ENCODE measurements at regions not wholly inside any gene's neighbourhood (a gene's known extent, or its start where the extent isn't known, plus 50 kb on each side); places are given as distances from the start of the nearest gene placed in this dataset.

GRCh38 chr5:114952876-114953275 lies 216.8 kb downstream of the TRIM36 start:
- no peak overlapping the region for H3K27ac Mint-ChIP-seq
- Histone ChIP-seq H3K4me3 (ENCODE audit: low read length) (no peak overlapping the region), H3K9me3 (ENCODE audit: control insufficient read depth, insufficient read depth, low read length) (no peaks in the 10 kb centered on the region), H3K36me3 (ENCODE audit: control insufficient read depth, insufficient read depth, low read length) (no peaks in the 10 kb centered on the region), H3K27me3 (ENCODE audit: control insufficient read depth, insufficient read depth, low read length) (no peaks in the 10 kb centered on the region), H3K4me1 (ENCODE audit: control insufficient read depth, insufficient read depth, low read length) (no peaks in the 10 kb centered on the region), H3K27ac (ENCODE audit: low read length) (no peak overlapping the region)
- no peaks in the 10 kb centered on the region for H3K27me3 Mint-ChIP-seq (ENCODE audit: low read depth in 2 of 2)
- H3K4me3 Mint-ChIP-seq = no peak overlapping the region
- H3K36me3 Mint-ChIP-seq = no peaks in the 10 kb centered on the region
- no peak for TF ChIP-seq CTCF (IDR thresholded peaks at IDR 0.05)
- ATAC-seq (no peak), DNase-seq (no peak)
- 64% methylated on average over 4 of the region's 5 CpGs for WGBS (ENCODE audit: insufficient coverage)
- intact Hi-C loops (cut with micrococcal nuclease) = no loop called here
- H3K4me1 Mint-ChIP-seq = no peaks in the 10 kb centered on the region
- H3K9me3 Mint-ChIP-seq = no peaks in the 10 kb centered on the region

- DNase-seq (no peak), ATAC-seq (no peak)
- no peak overlapping the region for H3K27ac Mint-ChIP-seq
- H3K4me1 ChIP-seq (ENCODE audit: control insufficient read depth, insufficient read depth, low read length) = no peaks in the 10 kb centered on the region
- intact Hi-C loops (cut with micrococcal nuclease) = no loop called here
- H3K9me3 Mint-ChIP-seq = no peaks in the 10 kb centered on the region
- H3K27ac ChIP-seq (ENCODE audit: low read length) = no peak overlapping the region
- H3K4me3 ChIP-seq (ENCODE audit: low read length) = no peak overlapping the region
- H3K9me3 ChIP-seq (ENCODE audit: control insufficient read depth, insufficient read depth, low read length) = no peaks in the 10 kb centered on the region
- H3K27me3 ChIP-seq (ENCODE audit: control insufficient read depth, insufficient read depth, low read length) = no peaks in the 10 kb centered on the region
- H3K4me1 Mint-ChIP-seq = no peaks in the 10 kb centered on the region
- H3K4me3 Mint-ChIP-seq = no peak overlapping the region
- no peaks in the 10 kb centered on the region for H3K27me3 Mint-ChIP-seq (ENCODE audit: low read depth in 2 of 2)
- no peaks in the 10 kb centered on the region for H3K36me3 Mint-ChIP-seq
- no peak for TF ChIP-seq CTCF (IDR thresholded peaks at IDR 0.05)
- no peaks in the 10 kb centered on the region for H3K36me3 ChIP-seq (ENCODE audit: control insufficient read depth, insufficient read depth, low read length)
Measured at GRCh38 chr5:114949756-114950155, 220.0 kb downstream of the TRIM36 start.

GRCh38 chr5:114948986-114949621 lies 220.6 kb downstream of the TRIM36 start:
- no peaks in the 10 kb centered on the region for H3K36me3 ChIP-seq (ENCODE audit: control insufficient read depth, insufficient read depth, low read length)
- no peak for TF ChIP-seq CTCF (IDR thresholded peaks at IDR 0.05)
- H3K9me3 ChIP-seq (ENCODE audit: control insufficient read depth, insufficient read depth, low read length) = no peaks in the 10 kb centered on the region
- H3K27me3 ChIP-seq (ENCODE audit: control insufficient read depth, insufficient read depth, low read length) = no peaks in the 10 kb centered on the region
- Mint-ChIP-seq H3K27me3 (ENCODE audit: low read depth in 2 of 2) (no peaks in the 10 kb centered on the region), H3K36me3 (no peaks in the 10 kb centered on the region), H3K9me3 (no peaks in the 10 kb centered on the region), H3K4me3 (no peak overlapping the region), H3K4me1 (no peaks in the 10 kb centered on the region), H3K27ac (no peak overlapping the region)
- no peak overlapping the region for H3K4me3 ChIP-seq (ENCODE audit: low read length)
- no peak for DNase-seq
- no peak overlapping the region for H3K27ac ChIP-seq (ENCODE audit: low read length)
- H3K4me1 ChIP-seq (ENCODE audit: control insufficient read depth, insufficient read depth, low read length) = no peaks in the 10 kb centered on the region
- WGBS (ENCODE audit: insufficient coverage) = 81% methylated on average over 3 of the region's 3 CpGs
- no peak for ATAC-seq
- intact Hi-C loops (cut with micrococcal nuclease) = no loop called here

- Mint-ChIP-seq H3K9me3 (peaks cover 0 to 2% of the 10 kb centered on the region in 2 donors), H3K4me1 (no peaks in the 10 kb centered on the region), H3K27me3 (ENCODE audit: low read depth in 2 of 2) (no peaks in the 10 kb centered on the region), H3K27ac (no peak overlapping the region), H3K4me3 (no peak overlapping the region), H3K36me3 (no peaks in the 10 kb centered on the region)
- no peak for TF ChIP-seq CTCF (IDR thresholded peaks at IDR 0.05)
- DNase-seq (no peak), ATAC-seq (no peak)
- 77% methylated on average over 2 of the region's 2 CpGs for WGBS (ENCODE audit: insufficient coverage)
- no peak overlapping the region for H3K4me3 ChIP-seq (ENCODE audit: low read length)
- no peaks in the 10 kb centered on the region for H3K9me3 ChIP-seq (ENCODE audit: control insufficient read depth, insufficient read depth, low read length)
- H3K4me1 ChIP-seq (ENCODE audit: control insufficient read depth, insufficient read depth, low read length) = no peaks in the 10 kb centered on the region
- intact Hi-C loops (cut with micrococcal nuclease) = no loop called here
- H3K27me3 ChIP-seq (ENCODE audit: control insufficient read depth, insufficient read depth, low read length) = no peaks in the 10 kb centered on the region
- H3K36me3 ChIP-seq (ENCODE audit: control insufficient read depth, insufficient read depth, low read length) = no peaks in the 10 kb centered on the region
- H3K27ac ChIP-seq (ENCODE audit: low read length) = no peak overlapping the region
Measured at GRCh38 chr5:114948363-114948762, 221.3 kb downstream of the TRIM36 start.

Data from natural killer cell (primary cell).